IPS-NIHi11 (cell line): ENCODE measurements at regions not wholly inside any gene's neighbourhood (a gene's known extent, or its start where the extent isn't known, plus 50 kb on each side); places are given as distances from the start of the nearest gene placed in this dataset.
"Not testable (repeated sequence)": the region's sequence is repeated elsewhere in the genome, so short reads cannot be mapped to it uniquely, and the experiment has no call there.

Experiments used
- DNase-seq: peaks from one replicate; pipeline ENCODE4 v3.0.0; 2012; ENCODE audit warnings: mixed read lengths, low spot score

DNA sequence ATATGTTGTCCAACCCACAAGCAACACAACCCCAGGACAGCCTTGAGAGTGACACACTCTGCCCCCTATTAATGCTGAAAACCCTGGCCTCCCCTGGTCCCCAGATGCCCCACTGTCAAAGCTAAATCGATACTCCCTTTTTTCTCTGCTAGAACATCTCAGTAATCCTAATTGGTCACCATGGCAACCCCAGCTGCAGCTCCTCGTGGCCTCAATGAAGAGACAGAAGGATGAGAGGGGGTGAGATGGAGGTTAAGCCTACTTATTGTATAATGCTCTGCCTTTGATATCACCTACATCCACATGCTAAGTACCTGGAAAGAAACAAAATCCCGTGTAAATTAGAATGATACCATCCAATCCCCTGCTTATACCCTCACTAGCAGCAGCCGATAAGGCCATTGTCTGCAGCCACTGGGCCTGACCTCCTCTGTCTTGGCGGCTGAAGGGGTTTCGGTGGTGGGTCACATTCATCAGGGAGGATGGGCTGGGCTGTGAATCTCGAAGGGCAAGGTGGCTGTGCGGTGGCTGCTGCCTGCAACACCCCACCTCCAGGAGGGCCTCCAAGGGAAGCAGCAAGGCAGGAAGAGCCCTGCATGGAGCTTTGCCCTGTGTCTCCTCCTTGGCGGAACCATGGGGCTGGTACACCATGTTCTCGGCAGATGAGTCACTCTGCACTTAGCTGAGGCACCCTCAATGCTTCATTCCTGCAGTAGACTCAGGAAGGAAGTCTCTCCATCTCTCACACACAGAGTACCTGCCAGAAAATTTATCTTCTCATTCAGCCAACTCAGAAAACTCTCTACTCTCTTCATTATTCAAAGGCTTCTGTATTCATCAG, 399.5 kb downstream of the BUD13 start:
- no peak for DNase-seq

DNA sequence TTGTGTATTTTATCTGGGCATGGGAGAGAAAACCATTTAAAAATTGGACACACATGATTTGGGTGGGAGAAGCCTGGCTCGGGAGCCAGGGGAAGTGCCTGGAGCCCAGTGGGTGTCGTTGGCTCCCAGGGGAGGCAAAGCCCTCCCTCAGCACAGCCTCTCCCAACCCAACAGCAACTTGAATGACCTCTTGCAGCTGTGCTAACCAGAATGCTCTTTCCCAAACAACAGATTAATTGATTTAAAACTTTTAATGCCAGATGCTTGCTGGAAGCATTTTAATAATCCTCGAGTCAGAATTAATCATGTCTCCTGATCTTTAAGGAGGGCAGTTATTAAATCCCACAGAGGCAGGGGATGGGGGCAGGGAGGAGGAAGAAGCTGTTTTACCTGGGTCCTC, 401.6 kb downstream of the BUD13 start:
- DNase-seq, result no peak

DNA sequence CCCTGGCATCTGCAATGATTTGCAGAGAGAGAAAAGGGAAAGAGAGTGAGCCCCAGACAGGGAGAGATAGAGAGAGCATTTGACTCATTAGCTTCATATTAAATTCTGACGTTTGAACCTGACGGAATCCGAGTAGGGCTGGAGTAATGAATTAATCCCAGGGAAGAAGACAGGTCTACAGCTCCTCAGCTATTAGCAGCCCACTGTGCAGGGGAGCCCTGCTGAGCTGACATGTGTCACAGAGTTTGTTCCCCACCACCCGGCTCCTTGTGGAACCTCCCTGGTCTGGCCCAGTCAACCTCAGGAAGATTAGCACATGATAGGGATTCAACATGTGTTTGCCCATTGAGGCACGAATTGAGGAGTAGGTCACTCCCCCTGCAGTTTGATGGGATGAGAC, 404.0 kb downstream of the BUD13 start:
- no peak for DNase-seq

DNA sequence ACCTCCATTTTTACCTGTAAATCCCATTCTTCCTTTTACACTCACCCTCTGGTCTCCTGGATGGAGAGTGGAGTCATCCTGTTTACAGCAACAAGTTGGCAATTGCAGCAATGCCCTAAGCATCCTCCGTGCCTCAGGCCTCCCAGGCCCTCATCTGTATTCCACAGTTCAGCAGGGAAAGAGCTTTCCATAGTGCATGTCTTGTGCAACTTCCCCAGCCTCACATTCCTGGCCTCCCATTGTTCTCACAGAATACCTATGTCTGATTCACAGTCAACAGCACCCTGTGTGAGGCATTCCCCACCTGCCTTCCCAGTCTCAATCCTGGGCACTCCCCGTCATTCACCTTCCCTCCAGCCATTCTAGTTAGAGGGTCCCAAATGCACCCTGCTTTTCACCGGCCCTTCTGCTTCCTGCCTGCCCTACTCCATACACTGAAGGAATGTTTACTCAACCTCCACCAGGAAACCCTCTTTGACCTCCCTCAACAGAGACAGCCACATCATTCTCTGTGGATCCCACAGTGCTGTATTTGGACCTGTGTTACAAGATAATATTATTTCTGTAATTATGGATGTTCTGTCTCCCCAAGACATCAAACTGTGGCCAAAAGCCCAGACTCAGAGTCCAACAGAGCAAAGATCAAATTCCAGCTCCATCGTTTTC, 405.7 kb downstream of the BUD13 start:
- peak; percentile 64 for DNase-seq

DNA sequence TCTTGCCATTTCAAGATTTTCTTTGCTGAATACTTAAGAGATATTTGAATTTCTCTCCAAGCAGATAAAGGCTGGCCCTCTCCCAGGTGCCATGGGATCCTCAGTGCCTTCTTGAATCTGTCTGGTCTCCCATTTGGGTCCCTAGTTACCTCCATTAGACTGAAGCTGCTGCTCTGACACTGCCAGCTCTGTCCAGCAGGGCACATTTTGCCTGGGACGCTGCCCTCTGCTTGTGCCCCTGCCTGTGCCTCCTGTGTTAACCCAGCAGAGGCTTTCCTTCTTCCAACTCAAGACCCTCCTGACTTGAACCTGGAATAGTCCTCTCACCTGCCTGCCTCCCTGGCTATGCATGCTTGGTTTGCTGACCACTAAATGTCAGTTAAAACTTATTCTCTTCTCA, 406.3 kb downstream of the BUD13 start:
- DNase-seq, result peak; percentile 18

DNA sequence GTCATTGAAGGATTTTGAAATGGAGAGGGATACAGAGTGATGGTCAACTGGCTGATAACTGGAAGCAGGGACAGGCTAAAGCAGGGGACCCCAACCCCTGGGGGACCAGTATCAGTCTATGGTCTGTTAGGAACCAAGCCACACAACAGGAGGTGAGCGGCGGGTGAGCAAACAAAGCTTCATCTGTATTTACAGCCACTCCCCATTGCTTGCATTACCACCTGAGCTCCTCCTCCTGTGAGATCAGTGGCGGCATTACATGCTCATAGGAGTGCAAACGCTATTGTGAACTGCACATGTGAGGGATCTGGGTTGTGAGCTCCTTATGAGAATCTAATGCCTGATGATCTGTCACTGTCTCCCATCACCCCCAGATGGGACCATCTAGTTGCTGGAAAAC, 407.9 kb downstream of the BUD13 start:
- DNase-seq, result not testable (repeated sequence)

DNA sequence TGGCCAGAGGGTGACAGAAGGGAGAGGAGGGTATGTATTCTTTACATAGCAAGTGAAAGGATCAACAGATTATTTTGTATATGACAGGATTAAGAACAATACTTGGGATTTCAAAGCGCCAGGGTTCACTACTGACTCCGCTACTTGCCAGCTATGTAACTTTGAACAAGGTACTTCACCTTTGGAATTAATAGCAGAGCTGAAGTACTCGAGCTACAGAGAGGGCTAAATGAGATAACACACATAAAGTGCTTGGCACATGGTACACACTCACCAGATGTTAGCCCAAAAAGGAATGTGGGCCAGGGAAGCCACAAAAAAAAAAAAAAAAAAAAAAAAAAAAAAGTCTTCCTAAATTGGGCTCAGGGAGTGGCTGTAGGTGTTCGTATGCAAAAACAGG, 408.4 kb downstream of the BUD13 start:
- no peak for DNase-seq

DNA sequence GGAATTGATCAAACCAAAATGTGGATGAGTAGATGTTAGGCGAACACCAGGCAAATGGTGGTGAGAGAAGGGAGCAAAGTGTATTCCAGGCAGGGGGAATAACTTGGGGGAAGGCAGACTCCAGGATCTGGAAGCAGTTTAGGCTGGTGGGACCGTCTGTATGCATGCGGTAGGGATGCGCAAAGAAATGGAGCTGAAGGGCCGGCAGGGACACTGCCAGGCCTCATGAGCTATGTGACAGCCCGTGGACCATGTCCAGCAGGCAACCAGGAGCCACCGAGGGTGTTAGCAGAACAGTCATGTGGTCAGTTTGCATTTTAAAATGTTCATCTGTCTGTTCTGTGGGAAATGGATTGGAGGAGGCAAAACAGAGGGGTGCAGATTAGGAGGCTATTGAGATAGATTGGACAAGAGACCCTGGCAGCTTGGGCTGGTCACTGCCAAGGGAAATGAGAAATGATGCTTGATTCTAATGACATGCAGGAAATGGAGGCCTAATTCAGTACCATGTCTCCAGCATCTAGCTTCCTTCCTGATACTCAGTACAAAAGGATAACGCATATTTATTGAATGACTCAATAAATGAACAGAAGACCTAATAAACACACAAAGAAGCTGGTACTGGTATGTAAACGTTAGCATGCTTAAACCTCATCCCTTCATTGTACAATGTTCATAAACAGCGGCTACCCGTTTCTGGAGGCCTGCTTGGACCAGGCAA, 412.4 kb downstream of the BUD13 start:
- DNase-seq, result no peak

DNA sequence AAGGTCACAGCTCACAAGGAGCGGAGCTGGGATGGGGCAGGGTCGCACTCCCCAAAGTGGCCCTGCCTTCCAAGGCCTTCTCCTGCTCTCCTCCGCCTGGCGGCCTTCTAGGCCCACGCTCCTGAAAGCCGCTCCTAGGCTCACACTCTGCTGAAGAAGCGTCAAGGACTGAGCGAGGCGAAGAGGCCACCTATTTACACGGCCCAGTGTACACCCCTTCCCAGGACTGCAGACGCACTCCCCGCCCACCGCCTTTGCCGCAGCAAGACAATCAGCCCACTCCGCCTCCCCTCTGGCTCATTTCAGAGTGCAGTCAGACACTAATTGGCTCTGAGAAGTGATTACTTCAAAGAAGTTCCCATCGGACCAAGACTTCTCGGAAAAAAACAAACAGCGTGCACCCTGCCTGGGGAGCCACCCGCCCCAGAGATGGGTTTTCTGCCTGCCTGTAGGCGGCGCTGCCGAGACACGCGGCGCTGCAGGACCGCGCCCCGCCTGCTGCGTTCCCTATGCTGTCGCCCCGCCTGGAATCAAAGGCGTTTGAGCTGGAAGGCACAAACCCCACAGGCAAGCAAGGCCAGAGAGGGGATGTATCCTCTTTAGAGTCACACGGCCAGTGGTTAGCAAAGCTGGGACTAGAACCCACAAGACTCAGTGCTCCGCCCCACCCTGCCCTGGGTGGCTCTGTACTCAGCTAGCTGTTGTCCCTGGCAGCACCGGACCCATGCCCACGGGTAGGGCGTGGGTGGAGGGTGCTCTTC, 414.8 kb downstream of the BUD13 start:
- DNase-seq, result peak; percentile 91

DNA sequence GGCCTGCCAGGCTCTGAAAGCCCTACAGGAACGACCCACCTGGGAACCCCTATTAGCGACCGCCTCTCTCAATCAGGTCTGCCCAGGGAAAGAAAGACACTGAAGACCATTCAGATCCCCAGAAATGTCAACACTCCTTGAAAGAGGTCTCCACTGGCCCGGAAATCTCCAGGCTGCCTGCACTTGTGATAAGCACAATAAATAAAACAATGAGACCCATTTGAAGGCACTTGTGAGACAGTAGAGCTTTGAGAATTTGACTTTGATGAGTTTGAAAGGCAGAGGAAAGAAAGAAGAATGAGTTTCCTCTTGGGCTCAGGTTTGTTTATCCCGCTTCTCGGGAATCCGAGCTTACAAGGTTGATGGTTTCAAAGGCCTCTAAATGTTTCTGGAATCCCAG, 416.3 kb downstream of the BUD13 start:
- no peak for DNase-seq

DNA sequence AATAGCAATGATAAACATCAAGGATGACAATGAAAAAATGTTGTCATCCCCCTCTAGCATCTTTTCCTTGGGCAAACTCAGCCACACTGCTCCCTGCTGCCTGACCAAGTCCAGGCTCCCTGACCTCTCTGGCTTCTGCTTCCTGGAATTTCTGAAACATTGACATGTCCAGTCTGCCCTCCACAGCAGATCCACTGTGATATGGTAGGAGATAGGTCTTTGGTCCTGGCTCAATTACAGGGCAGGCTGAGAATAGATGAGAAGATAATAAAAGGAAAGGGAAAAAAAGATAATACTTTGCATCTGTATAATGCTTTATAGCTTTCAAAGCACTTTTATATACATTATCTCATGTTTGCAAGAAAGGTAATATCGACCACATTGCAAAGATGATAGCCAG, 417.7 kb downstream of the BUD13 start:
- no peak for DNase-seq

DNA sequence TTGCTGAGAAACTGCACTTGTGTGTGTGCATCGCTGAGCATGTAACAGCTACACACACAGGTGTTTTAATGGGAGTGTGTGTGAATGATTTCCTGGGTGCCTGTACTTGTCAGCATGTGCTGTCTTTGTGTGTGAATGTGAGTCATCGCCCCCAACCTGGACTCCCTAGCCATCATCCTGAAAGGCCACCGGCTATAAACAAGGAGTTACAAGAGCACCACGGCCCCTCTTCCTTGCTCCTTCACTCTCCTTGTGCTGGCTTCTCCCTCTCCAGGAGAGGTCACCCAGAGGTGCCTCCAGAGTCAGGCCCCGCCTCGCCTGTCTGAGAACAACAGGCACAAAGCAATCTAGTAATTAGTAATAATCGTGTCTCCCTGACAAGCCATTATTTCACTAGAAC, 419.2 kb downstream of the BUD13 start:
- no peak for DNase-seq

DNA sequence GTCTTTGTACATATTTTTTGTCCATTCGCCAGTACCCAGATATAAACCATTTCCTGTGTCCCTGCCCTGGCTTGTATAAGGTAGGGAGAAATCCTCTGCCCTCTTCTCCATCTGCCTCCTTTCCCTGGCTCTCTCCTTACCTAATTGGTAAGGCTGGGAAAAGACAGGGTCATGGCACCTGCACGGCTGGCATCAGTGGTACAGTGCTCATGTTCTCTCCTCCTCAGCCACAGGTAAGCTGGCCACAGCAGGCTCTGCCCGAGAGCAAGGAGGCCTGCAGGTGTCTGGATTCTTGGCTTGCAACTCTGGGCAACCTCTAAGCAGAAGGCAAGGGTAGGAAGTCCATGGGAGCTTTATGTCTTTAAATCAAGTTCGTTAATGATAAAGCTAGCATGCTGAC, 419.9 kb downstream of the BUD13 start:
- DNase-seq, result no peak

DNA sequence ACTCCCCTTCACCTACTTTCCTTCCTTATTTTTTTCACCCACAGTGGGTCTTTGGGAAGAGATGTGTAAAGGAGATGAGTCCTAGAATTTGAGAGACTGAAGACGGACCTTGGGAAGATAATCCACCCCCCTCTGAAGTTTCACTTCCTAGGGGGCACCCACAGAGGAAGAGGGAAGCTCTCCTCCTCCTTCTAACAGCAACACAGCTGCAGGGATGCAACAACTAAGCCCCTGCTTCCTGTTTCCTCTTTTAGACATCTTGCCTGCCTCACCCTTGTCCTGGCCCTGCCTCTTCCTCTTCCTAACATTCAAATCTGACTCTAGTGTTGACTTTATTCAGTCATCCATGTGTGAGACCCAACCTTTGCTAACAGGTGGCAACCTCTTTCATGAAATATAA, 424.6 kb downstream of the BUD13 start:
- no peak for DNase-seq

DNA sequence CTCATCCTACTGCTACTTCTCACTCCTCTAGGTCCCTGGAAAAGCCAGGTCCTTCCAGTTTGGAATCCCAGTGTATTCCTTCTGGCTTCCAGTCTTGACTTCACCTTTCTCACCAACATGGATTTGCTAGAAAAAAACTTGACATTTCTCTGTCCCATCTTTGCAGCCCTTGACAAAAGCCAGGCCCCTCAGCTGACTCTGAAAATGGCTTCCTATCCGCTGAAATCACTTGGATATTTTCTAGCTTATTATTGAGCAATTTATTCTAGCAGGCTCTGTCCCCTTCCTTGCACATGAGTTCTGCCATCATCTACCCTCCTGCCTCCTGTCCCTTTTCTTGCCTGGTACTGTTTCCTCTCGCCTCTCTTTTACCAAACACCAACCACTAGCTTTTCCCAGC, 427.2 kb downstream of the BUD13 start:
- no peak for DNase-seq

DNA sequence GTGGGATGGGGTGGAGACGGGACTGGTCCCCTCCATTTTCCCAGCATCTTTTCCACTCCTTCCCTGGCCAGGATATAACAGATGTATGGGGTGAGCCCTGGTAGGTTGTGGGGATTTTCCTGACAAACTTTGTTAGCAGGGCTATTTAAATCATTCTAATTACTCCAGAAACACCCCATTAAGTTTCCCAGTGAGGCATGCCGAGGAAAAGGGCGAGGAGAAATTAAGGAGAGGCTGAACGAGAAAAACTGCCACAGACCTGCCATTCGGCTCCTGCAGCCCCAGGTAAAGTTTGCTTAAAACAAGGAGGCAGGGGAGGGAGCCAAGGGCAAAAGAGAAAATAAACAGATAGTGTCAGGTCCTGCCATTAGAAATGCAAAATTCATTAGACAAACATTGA, 428.2 kb downstream of the BUD13 start:
- DNase-seq, result no peak

DNA sequence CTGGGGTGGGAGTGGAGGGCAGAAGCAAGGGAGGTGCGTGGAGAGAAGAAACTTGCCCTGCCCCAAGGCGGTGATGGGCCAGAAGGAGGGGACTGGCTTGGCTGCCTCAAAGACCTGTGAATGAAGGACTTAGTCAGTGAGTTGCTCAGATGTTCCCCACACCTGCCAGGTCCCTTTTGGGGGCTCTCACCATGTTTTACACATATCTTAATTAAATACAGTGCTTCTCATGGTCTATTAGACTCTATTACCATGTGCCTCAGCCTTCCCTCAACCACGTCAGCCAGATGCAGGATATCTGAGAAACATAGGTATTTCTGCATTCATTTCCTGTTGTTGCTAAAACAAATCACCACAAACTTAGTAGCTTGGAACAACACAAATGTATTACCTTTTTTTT, 429.5 kb downstream of the BUD13 start:
- DNase-seq, result no peak

DNA sequence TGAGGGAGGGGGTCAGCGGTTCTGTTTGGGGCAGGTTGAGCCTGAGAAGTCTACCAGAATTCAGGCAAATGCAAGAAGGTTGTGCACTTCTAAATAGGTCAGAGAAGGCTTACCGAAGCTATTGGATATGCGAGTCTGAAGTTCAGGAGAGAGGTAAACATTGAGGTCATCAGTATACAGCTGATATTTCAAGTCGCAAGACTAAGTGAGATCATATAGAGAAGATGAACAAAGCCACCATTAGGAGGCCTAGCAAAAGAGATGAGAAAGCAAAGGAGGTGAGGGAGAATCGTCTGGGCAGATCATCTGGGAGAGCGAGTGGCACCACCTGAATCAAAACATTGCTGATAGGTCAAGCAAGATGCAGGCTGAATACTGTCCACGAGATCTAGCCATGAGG, 430.6 kb downstream of the BUD13 start:
- no peak for DNase-seq

DNA sequence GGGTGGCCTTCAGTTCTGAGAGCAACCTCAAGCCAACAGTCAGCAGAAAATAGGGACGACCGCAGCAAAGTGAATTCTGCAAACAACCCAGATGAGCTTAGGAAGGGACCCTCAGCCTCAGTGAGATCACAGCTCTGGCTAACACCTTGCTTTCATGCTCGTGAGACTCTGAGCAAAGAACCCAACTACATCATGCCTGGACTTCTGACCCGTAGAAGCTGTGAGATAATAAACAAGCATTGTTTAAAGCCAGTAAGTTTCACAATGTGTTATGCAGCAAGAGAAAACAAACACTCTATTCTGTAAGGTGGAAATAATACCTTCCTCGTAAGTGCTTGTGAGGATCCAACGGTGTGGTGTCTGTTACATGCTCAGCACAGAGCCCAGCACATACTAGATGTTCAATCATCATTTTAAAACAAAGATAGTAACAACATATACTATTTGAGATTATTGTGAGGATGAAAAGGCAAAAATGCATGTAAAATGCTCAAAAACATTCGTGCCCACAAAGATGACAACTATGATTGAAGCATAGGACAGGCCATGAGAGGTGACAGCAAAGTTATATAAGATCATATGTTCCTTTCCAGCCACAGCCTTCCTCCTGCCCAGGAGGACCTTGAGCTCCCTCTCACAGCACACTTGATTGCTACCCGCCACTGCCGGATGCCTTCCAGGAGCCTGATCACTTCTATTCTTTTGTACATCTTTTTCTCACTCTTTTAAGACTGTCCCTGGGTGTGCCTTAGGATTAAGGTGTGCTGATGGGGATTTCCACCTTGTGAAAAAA, 433.3 kb downstream of the BUD13 start:
- no peak for DNase-seq

DNA sequence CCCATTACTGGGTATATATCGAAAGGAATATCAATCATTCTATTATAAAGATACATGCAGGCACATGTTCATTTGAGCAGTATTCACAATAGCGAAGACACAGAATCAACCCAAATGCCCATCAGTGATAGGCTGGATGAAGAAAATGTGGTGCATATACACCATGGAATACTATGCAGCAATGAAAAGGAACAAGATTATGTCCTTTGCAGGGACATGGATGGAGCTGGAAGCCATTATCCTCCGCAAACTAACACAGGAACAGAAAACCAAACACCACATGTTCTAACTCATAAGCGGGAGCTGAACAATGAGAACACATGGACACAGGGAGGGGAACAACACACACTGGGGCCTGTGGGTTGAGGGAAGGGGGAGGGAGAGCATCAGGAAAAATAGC, 434.3 kb downstream of the BUD13 start:
- DNase-seq, result not testable (repeated sequence)

DNA sequence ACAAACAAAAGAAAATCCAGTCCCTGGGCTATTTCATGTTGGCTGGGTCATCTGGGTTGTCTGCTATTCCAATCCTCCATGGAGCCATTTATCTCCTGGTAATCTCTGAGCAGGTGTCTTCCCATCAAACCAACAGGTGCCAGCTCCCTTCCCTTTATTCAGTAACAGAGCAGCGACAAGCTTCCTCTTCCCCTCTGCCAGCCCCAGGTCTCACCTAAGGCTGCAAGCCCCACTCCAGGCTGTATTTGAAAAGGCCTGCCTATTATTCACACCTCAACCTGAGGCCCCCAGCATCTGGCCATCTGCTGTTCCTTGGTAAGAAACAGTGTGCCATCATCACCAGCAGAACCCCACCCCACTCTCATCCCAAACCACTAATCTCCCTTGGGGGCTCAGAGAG, 436.2 kb downstream of the BUD13 start:
- DNase-seq, result no peak

DNA sequence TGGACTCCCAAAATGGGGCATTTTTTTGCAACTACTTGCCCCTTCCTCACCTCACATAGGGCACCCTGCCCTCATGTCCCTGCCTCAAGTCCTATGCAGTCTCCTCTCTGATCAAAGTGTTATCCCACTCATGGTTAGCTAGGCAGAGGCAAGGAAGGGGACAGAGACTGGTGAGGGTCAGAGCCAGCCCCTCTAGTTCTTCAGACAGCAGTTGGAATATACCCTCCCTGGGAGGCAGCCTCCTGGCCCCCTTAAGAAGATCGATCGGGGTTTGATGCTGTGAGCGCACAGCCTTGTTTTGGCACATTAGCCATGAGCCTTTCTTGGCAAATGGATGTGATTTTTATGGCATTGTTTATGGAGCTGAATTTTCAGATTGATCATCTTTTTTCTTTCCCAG, 436.9 kb downstream of the BUD13 start:
- no peak for DNase-seq
